HepG2 (cell line): ENCODE measurements at regions not wholly inside any gene's neighbourhood (a gene's known extent, or its start where the extent isn't known, plus 50 kb on each side); places are given as distances from the start of the nearest gene placed in this dataset.

Source experiments
- ATAC-seq: fragments of 200-7000 bp; cut with Tn5 transposase; 3 replicates; pipeline ENCODE4 v1.9.1; 2020; ENCODE audit warnings: mild to moderate bottlenecking, moderate library complexity
- BruUV-seq: library from RNA; stranded (reverse); fragments of 400-500 nt; replicated peaks from 2 replicates; lab custom pipeline; 2021; lab: Mats Ljungman, UMichigan
- CTCF ChIA-PET: fragments of 300-600 bp; formaldehyde crosslinking; extraction: SDS; loops from one replicate; lab custom pipeline; 2021; ENCODE audit warnings: low total read pairs, inconsistent platforms, low intra/inter-chr PET ratio; lab: Yijun Ruan, JAX
- POLR2A ChIA-PET: fragments of 350-600 bp; sonication (Branson Sonifier 250); formaldehyde crosslinking; loops from one replicate; lab custom pipeline; 2020; ENCODE audit warnings: antibody characterized with exemption, inconsistent platforms; lab: Yijun Ruan, JAX
- DNase-seq: peaks from one replicate; pipeline ENCODE4 v3.0.0-alpha.2; 2015; ENCODE audit warnings: low spot score
- FAIRE-seq: peaks from 3 replicates; lab custom pipeline; 2011; peaks lifted over from hg19 to GRCh38; lab: Jason Lieb, UNC
- H2AFZ ChIP-seq: one replicate; pipeline ENCODE4 v1.6.1; 2011; ENCODE audit warnings: low read length, inconsistent platforms
- H3K27ac ChIP-seq: fragments of 300-600 bp; 3 replicates; pipeline ENCODE4 v1.8.0; 2011; ENCODE audit warnings: mixed run types, mild to moderate bottlenecking, mixed read lengths, low read length, inconsistent platforms; ENCODE audit not compliant: insufficient read depth; ENCODE audit errors: extremely low read length
- H3K27me3 ChIP-seq, 2 experiments: fragments of 200-600 bp in 1 of 2; 2 replicates in 1 of 2; 3 replicates in 1 of 2; pipeline versions ENCODE4 v1.6.0 to v1.8.0; 2011; ENCODE audit warnings: low read length in 2 of 2, mild to moderate bottlenecking in 2 of 2, moderate library complexity in 2 of 2, inconsistent platforms in 1 of 2; ENCODE audit not compliant: insufficient read depth in 2 of 2, control insufficient read depth in 1 of 2
- H3K36me3 ChIP-seq, 2 experiments: fragments of 200-600 bp in 1 of 2; replicated peaks in 1 of 2; 2 replicates in 1 of 2; 3 replicates in 1 of 2; pipeline versions ENCODE4 v1.5.1 to v1.8.0; 2011; ENCODE audit warnings: low read length in 2 of 2, inconsistent platforms in 1 of 2; ENCODE audit not compliant: insufficient read depth in 2 of 2, control insufficient read depth in 1 of 2
- H3K4me1 ChIP-seq: 2 replicates; pipeline ENCODE4 v1.5.1; 2012; ENCODE audit warnings: low read length, inconsistent platforms; ENCODE audit not compliant: insufficient read depth
- H3K4me2 ChIP-seq: 2 replicates; pipeline ENCODE4 v1.6.0; 2011; ENCODE audit warnings: low read depth, low read length, inconsistent platforms
- H3K4me3 ChIP-seq, 3 experiments: fragments of 200-600 bp in 1 of 3; sonication (generic), shearing (Covaris generic) in 1 of 3; replicated peaks in 1 of 3; 2 replicates each; pipeline ENCODE4 v1.5.1; 2011 to 2016; ENCODE audit warnings: low read length in 3 of 3, inconsistent platforms in 2 of 3, low read depth in 2 of 3, mild to moderate bottlenecking in 2 of 3, control low read depth in 1 of 3, mixed read lengths in 1 of 3; ENCODE audit not compliant: insufficient read depth in 1 of 3
- H3K79me2 ChIP-seq: one replicate; pipeline ENCODE4 v1.6.1; 2011; ENCODE audit warnings: low read length, inconsistent platforms; ENCODE audit not compliant: insufficient read depth
- H3K9ac ChIP-seq: 2 replicates; pipeline ENCODE4 v1.6.0; 2011; ENCODE audit warnings: mild to moderate bottlenecking, low read depth, low read length, inconsistent platforms; ENCODE audit not compliant: insufficient read depth
- H3K9me3 ChIP-seq: 2 replicates; pipeline ENCODE4 v1.5.1; 2012; ENCODE audit warnings: mild to moderate bottlenecking, low read length
- H4K20me1 ChIP-seq: 2 replicates; pipeline ENCODE4 v1.6.0; 2011; ENCODE audit warnings: inconsistent platforms, mild to moderate bottlenecking, low read length, moderate library complexity; ENCODE audit not compliant: insufficient read depth
- GTF2F1 ChIP-seq: fragments of 150-350 bp; IDR thresholded peaks from 2 replicates; pipeline ENCODE4 v1.6.1; 2014; ENCODE audit warnings: low read length
- NR2F6 ChIP-seq, 2 experiments: IDR thresholded peaks; 2 replicates each; pipeline ENCODE4 v1.6.1; 2016; ENCODE audit warnings: antibody characterized with exemption in 1 of 2, mild to moderate bottlenecking in 1 of 2
- PCBP2 ChIP-seq: fragments of 200-400 bp; formaldehyde crosslinking; optimal IDR thresholded peaks from 2 replicates; pipeline ENCODE3; 2018; ENCODE audit warnings: low read length, low read depth; ENCODE audit not compliant: poor library complexity, severe bottlenecking
- PHF20 ChIP-seq: sonication (generic); formaldehyde crosslinking; IDR thresholded peaks from 2 replicates; pipeline ENCODE4 v1.5.0; 2020; ENCODE audit warnings: mild to moderate bottlenecking, missing genetic modification reagents
- RELA ChIP-seq: sonication (generic); formaldehyde crosslinking; IDR thresholded peaks from 2 replicates; pipeline ENCODE4 v1.4.0; 2020; ENCODE audit warnings: missing genetic modification reagents
- ZNF138 ChIP-seq: sonication (generic); formaldehyde crosslinking; IDR thresholded peaks from 2 replicates; pipeline ENCODE4 v1.5.0; 2020; ENCODE audit warnings: mild to moderate bottlenecking, low read depth, missing genetic modification reagents
- WGBS: methylation state at CpG from one replicate; pipeline ENCODE4 v1.1.6; 2017; ENCODE audit warnings: low lambda C conversion rate; 5-methylcytosine and 5-hydroxymethylcytosine counted together
- in situ Hi-C: cut with HindIII; loops from 2 replicates; pipeline ENCODE4 v1.10.0; 2017; ENCODE audit warnings: low pct_unique_long_range_greater_than_20kb; ENCODE audit not compliant: extremely low pct_ligation_motif_present
- intact Hi-C: fragments of 100-400 bp; cut with micrococcal nuclease; formaldehyde crosslinking; loops from one replicate; pipeline ENCODE4 v1.10.0; 2022; ENCODE audit not compliant: unreplicated experiment
- TF ChIP-seq, protein P1 (sequence below): sonication (generic); formaldehyde crosslinking; IDR thresholded peaks from 2 replicates; pipeline ENCODE4 v1.4.0; 2020; ENCODE audit warnings: mild to moderate bottlenecking, low read depth, missing genetic modification reagents

GRCh38 chr15:62494197-62494596, 329.1 kb upstream of the C2CD4B start:
- no peak for TF ChIP-seq PCBP2
- TF ChIP-seq RELA = no peak
- TF ChIP-seq, protein P1, sequence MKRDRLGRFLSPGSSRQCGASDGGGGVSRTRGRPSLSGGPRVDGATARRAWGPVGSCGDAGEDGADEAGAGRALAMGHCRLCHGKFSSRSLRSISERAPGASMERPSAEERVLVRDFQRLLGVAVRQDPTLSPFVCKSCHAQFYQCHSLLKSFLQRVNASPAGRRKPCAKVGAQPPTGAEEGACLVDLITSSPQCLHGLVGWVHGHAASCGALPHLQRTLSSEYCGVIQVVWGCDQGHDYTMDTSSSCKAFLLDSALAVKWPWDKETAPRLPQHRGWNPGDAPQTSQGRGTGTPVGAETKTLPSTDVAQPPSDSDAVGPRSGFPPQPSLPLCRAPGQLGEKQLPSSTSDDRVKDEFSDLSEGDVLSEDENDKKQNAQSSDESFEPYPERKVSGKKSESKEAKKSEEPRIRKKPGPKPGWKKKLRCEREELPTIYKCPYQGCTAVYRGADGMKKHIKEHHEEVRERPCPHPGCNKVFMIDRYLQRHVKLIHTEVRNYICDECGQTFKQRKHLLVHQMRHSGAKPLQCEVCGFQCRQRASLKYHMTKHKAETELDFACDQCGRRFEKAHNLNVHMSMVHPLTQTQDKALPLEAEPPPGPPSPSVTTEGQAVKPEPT (CRISPR knock-in tag) = no peak
- no peak for TF ChIP-seq GTF2F1
- TF ChIP-seq PHF20 (CRISPR knock-in tag) = no peak
- no peak for TF ChIP-seq ZNF138 (CRISPR knock-in tag)
- TF ChIP-seq NR2F6 (IDR thresholded peaks at IDR 0.05) = no peak
- no peak for TF ChIP-seq NR2F6 (CRISPR knock-in tag; IDR thresholded peaks at IDR 0.05)
- BruUV-seq = no TSS peak
- H3K4me3 ChIP-seq = no peak overlapping the region
- H3K79me2 ChIP-seq = no peaks in the 10 kb centered on the region
- ChIA-PET POLR2A (no interaction called here), CTCF (no interaction called here)
- intact Hi-C loops = no loop called here
- in situ Hi-C loops = no loop called here
- WGBS = 96% methylated on average over 4 of the region's 4 CpGs
- H3K4me1 ChIP-seq = peaks cover 40% of the 10 kb centered on the region
- H3K27me3 ChIP-seq = no peaks in the 10 kb centered on the region
- no peak overlapping the region for H3K9ac ChIP-seq
- H3K27ac ChIP-seq = no peak overlapping the region
- no peak overlapping the region for H3K4me2 ChIP-seq
- DNase-seq (no peak), ATAC-seq (no peak), FAIRE-seq (no peak)
- H2AFZ ChIP-seq = no peak overlapping the region
- H3K9me3 ChIP-seq = no peaks in the 10 kb centered on the region
- no peaks in the 10 kb centered on the region for H3K36me3 ChIP-seq
- H4K20me1 ChIP-seq = no peaks in the 10 kb centered on the region
